ENCODE measurements at regions not wholly inside any gene's neighbourhood (a gene's known extent, or its start where the extent isn't known, plus 50 kb on each side); places are given as distances from the start of the nearest gene placed in this dataset.

DNA sequence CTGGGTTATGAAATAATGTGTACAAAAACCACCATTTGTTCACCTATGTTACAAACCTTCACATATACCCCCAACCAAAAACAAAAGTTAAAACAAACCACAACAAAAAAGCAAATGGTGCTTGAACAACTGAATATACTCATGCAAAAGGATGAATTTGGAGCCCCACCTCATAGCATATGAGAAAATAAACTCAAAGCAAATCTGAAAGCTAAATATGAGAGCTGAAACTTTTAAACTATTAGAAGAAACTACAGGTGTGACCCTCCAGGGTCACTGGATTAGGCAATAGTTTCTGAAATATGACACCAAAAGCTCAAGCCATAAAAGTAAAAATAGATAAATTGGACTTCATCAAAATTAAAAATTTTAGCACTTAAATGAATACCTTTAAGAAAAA, 215.5 kb upstream of the CHRM3 start:
- H3K36me3 ChIP-seq (ENCODE audit: control insufficient read depth, insufficient read depth, low read length), result no peaks in the 10 kb centered on the region
- no peaks in the 10 kb centered on the region for H3K27me3 ChIP-seq (ENCODE audit: control insufficient read depth, insufficient read depth, low read length)
- H3K27ac ChIP-seq (ENCODE audit: low read depth, low read length), result no peak overlapping the region
- H3K4me3 ChIP-seq (ENCODE audit: low read depth, low read length), result no peak overlapping the region
- peaks cover 5% of the 10 kb centered on the region; the same call in 1 of the 2 replicates for H3K9me3 ChIP-seq (ENCODE audit: control insufficient read depth, insufficient read depth, low read depth, low read length)
- no peaks in the 10 kb centered on the region for H3K4me1 ChIP-seq (ENCODE audit: control insufficient read depth, insufficient read depth, low read length)
- H3K9ac ChIP-seq (ENCODE audit: low read length), result no peak overlapping the region

DNA sequence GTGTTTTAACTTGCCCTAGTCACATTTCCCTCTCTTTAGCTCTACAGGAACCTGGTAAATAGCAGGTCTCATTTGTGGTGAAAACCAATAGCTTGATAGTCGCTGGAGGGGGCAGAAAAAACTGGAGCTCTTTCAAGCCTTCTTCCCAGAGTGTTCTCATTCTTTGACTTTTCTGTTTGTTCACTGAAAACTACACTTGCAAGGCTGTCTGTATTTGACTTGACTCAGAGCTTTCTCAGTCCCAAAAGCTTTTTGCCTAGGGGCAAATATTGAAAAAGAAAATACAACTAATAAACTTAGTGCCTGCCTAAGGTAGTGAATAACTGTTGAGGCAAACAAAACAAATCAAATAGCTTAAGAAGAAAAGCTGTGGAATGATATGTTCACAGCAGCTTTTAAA, 217.1 kb upstream of the CHRM3 start:
- H3K4me3 ChIP-seq (ENCODE audit: low read depth, low read length), result no peak overlapping the region
- H3K4me1 ChIP-seq (ENCODE audit: control insufficient read depth, insufficient read depth, low read length), result no peaks in the 10 kb centered on the region
- no peak overlapping the region for H3K9ac ChIP-seq (ENCODE audit: low read length)
- H3K36me3 ChIP-seq (ENCODE audit: control insufficient read depth, insufficient read depth, low read length), result no peaks in the 10 kb centered on the region
- no peak overlapping the region for H3K27ac ChIP-seq (ENCODE audit: low read depth, low read length)
- peaks cover 5% of the 10 kb centered on the region; the same call in 1 of the 2 replicates for H3K9me3 ChIP-seq (ENCODE audit: control insufficient read depth, insufficient read depth, low read depth, low read length)
- no peaks in the 10 kb centered on the region for H3K27me3 ChIP-seq (ENCODE audit: control insufficient read depth, insufficient read depth, low read length)

DNA sequence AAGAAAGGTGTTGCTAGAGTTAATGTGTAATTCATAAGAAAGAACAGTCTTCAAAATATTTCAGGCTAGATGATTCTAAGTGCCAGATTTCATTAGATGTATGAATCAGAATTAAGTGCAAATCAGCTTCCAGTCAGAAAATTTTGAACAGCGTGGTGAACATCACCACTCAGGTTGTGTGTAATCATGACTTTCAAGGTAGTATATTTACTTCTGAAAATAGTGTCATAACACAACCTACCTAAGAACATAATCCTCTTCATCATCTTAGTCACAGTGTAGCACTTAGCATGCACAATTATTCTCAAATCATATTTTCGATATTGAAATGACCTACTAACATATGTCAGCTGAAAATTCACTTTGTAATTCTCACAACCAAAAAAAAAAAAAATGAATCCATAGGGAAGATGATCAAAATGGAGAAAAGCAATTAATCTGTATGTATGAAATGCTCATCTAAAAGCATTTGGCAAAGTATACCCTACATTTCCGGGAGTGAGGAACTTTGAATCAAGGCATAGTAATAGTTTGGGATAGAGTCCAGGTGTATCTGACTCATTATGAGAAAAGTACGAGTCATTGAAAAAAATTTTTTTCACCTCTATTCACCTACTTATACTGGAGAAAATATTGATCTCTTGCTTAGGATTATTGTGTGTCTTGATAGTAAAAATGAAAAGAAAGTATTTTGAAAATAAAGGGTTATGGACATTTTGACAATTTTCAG, 221.8 kb upstream of the CHRM3 start:
- Histone ChIP-seq H3K9me3 (ENCODE audit: control insufficient read depth, insufficient read depth, low read depth, low read length) (peaks cover 5% of the 10 kb centered on the region; the same call in 1 of the 2 replicates), H3K4me1 (ENCODE audit: control insufficient read depth, insufficient read depth, low read length) (no peaks in the 10 kb centered on the region), H3K9ac (ENCODE audit: low read length) (no peak overlapping the region), H3K4me3 (ENCODE audit: low read depth, low read length) (no peak overlapping the region), H3K27ac (ENCODE audit: low read depth, low read length) (no peak overlapping the region), H3K27me3 (ENCODE audit: control insufficient read depth, insufficient read depth, low read length) (no peaks in the 10 kb centered on the region), H3K36me3 (ENCODE audit: control insufficient read depth, insufficient read depth, low read length) (no peaks in the 10 kb centered on the region)

DNA sequence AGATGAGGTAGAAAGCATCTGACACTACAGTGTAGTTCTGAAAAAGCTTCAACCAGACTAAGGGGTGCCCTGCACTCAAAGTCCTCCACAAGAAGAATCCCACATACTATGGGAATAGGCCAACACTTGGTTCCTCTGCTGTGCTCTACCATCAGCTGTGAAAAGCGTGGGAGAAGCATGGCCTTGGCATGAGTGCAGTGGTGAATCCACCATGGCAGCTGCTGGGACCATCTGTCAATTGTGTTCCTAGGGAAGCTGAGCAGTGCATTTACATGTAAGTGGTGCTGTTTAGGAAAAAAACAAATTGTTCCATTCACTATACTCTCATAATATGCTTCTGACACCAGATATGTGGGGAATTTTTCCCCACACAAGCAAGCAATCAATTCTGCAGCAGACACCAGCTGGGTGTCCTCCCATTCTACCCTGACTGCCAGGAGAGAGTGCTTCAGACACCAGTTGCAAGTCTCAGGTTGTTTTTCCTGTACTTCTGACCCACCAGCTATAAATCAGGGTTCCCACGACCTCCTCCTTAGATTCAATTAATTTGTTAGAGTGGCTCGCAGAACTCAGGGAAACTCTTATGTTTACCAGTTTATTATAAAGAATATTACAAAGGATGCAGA, 230.8 kb upstream of the CHRM3 start:
- H3K9me3 ChIP-seq (ENCODE audit: control insufficient read depth, insufficient read depth, low read depth, low read length), result no peaks in the 10 kb centered on the region
- H3K4me1 ChIP-seq (ENCODE audit: control insufficient read depth, insufficient read depth, low read length), result no peaks in the 10 kb centered on the region
- no peaks in the 10 kb centered on the region for H3K36me3 ChIP-seq (ENCODE audit: control insufficient read depth, insufficient read depth, low read length)
- H3K4me3 ChIP-seq (ENCODE audit: low read depth, low read length), result no peak overlapping the region
- H3K9ac ChIP-seq (ENCODE audit: low read length), result no peak overlapping the region
- H3K27ac ChIP-seq (ENCODE audit: low read depth, low read length), result no peak overlapping the region
- H3K27me3 ChIP-seq (ENCODE audit: control insufficient read depth, insufficient read depth, low read length), result no peaks in the 10 kb centered on the region

DNA sequence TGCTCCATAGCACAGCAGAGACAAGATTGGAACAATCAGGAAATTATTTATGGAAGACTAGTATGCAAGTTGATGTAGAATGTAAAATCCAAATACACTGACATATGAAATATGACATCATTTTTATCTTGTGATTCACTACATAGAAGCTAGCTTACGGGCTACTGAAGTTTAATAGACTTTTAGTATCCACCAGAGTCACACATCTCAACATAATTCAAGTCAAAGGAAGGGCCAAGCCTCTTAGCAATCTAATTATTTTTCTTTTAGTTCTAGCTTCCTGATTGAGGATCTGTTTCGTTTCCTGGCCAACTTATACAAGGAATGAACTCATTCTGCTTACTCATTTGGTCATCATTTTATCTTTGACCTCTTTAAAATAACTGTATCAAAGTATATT, 234.4 kb upstream of the CHRM3 start:
- H3K4me1 ChIP-seq (ENCODE audit: control insufficient read depth, insufficient read depth, low read length), result peaks cover 4% of the 10 kb centered on the region
- no peak overlapping the region for H3K27ac ChIP-seq (ENCODE audit: low read depth, low read length)
- H3K36me3 ChIP-seq (ENCODE audit: control insufficient read depth, insufficient read depth, low read length), result no peaks in the 10 kb centered on the region
- no peak overlapping the region for H3K4me3 ChIP-seq (ENCODE audit: low read depth, low read length)
- no peak overlapping the region for H3K9ac ChIP-seq (ENCODE audit: low read length)
- no peaks in the 10 kb centered on the region for H3K9me3 ChIP-seq (ENCODE audit: control insufficient read depth, insufficient read depth, low read depth, low read length)
- H3K27me3 ChIP-seq (ENCODE audit: control insufficient read depth, insufficient read depth, low read length), result no peaks in the 10 kb centered on the region

DNA sequence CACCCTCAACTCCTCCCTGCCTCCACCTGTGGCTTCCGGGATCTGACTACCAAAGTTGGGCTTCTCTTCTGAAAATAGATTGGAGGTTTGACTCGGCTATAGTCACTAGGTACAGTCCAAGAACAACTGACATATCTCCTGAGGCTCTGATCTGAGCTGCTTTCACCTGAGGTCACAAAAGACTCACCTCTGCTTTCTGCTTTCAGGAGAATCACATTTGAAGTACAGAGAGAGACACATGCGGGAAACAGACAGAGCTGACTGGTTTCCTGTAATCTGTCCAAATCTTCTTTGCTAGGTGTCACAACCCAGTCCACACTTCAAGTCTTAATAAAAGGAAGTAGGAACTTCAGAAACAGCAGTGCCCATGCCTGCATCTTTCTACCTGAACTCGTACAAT, 245.4 kb upstream of the CHRM3 start:
- no peaks in the 10 kb centered on the region; the same call in 1 of the 2 replicates for H3K4me1 ChIP-seq (ENCODE audit: control insufficient read depth, insufficient read depth, low read length)
- peaks cover 5% of the 10 kb centered on the region for H3K9me3 ChIP-seq (ENCODE audit: control insufficient read depth, insufficient read depth, low read depth, low read length)
- no peaks in the 10 kb centered on the region for H3K36me3 ChIP-seq (ENCODE audit: control insufficient read depth, insufficient read depth, low read length)
- no peak overlapping the region for H3K4me3 ChIP-seq (ENCODE audit: low read depth, low read length)
- no peaks in the 10 kb centered on the region for H3K27me3 ChIP-seq (ENCODE audit: control insufficient read depth, insufficient read depth, low read length)
- no peak overlapping the region for H3K27ac ChIP-seq (ENCODE audit: low read depth, low read length)
- H3K9ac ChIP-seq (ENCODE audit: low read length), result no peak overlapping the region

DNA sequence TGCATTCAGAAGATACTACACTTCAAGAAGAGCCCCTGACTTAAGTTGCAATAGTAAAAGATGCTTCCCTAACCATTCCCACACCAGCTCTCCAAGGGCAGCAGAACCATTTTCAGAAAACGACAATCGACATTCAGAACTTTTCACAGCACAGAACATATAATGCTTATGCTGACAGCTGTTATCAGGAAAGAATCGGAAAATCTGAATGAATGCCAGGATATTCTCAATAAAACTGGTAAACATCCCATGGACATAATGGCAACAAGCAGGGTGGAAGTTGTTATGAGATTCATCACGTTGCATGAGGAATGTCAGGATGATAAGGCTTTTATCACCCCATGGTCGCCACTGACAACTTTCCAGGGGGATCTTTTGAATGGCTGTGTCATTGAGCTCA, 246.6 kb upstream of the CHRM3 start:
- Histone ChIP-seq H3K9me3 (ENCODE audit: control insufficient read depth, insufficient read depth, low read depth, low read length) (peaks cover 9% of the 10 kb centered on the region), H3K36me3 (ENCODE audit: control insufficient read depth, insufficient read depth, low read length) (no peaks in the 10 kb centered on the region), H3K4me1 (ENCODE audit: control insufficient read depth, insufficient read depth, low read length) (no peaks in the 10 kb centered on the region; the same call in 1 of the 2 replicates), H3K9ac (ENCODE audit: low read length) (no peak overlapping the region), H3K4me3 (ENCODE audit: low read depth, low read length) (no peak overlapping the region), H3K27me3 (ENCODE audit: control insufficient read depth, insufficient read depth, low read length) (no peaks in the 10 kb centered on the region), H3K27ac (ENCODE audit: low read depth, low read length) (no peak overlapping the region)

DNA sequence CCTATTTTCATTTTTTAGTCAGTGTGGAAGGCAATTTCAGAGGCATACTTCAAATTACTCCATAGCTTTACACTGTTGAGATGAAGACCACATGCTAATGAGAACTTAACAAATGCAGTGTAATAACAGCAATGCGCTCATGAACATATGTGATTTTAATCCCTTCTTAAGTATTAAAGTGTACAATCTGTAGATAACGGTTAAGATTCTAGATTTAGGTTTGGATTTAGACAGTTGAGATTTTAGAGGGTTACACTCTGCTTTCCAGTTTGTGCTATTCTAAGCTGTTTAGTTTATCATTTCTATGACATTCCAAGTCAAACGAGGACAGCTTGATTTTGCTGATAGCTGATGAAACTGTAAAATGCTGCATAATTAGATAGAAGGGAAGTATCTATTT, 257.8 kb upstream of the CHRM3 start:
- H3K9me3 ChIP-seq (ENCODE audit: control insufficient read depth, insufficient read depth, low read depth, low read length), result no peaks in the 10 kb centered on the region
- no peak overlapping the region for H3K9ac ChIP-seq (ENCODE audit: low read length)
- H3K36me3 ChIP-seq (ENCODE audit: control insufficient read depth, insufficient read depth, low read length), result no peaks in the 10 kb centered on the region
- peaks cover 27% of the 10 kb centered on the region for H3K4me1 ChIP-seq (ENCODE audit: control insufficient read depth, insufficient read depth, low read length)
- H3K4me3 ChIP-seq (ENCODE audit: low read depth, low read length), result no peak overlapping the region
- H3K27ac ChIP-seq (ENCODE audit: low read depth, low read length), result no peak overlapping the region
- H3K27me3 ChIP-seq (ENCODE audit: control insufficient read depth, insufficient read depth, low read length), result no peaks in the 10 kb centered on the region

DNA sequence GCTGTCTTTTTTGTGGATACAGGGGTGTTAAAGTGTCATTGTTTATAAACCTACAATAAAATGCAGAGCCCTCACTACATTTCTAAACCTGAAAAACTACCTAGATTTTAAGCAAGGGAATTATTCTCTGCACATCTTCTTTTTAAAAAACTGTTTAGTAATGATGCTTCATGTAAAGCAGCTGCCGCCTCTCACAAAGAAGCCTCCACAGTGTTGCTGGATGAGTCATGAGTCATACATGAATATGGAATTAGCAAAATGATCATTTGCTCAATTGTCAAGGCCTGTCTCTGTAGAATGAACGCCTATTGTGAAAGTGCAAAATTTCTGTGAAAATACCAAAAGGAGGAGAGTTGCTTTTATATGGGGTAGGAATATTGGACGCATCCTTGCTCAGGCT, 259.5 kb upstream of the CHRM3 start:
- H3K27ac ChIP-seq (ENCODE audit: low read depth, low read length), result no peak overlapping the region
- no peaks in the 10 kb centered on the region for H3K27me3 ChIP-seq (ENCODE audit: control insufficient read depth, insufficient read depth, low read length)
- no peaks in the 10 kb centered on the region for H3K9me3 ChIP-seq (ENCODE audit: control insufficient read depth, insufficient read depth, low read depth, low read length)
- H3K4me3 ChIP-seq (ENCODE audit: low read depth, low read length), result no peak overlapping the region
- H3K36me3 ChIP-seq (ENCODE audit: control insufficient read depth, insufficient read depth, low read length), result no peaks in the 10 kb centered on the region
- no peak overlapping the region for H3K9ac ChIP-seq (ENCODE audit: low read length)
- peaks cover 32% of the 10 kb centered on the region for H3K4me1 ChIP-seq (ENCODE audit: control insufficient read depth, insufficient read depth, low read length)

DNA sequence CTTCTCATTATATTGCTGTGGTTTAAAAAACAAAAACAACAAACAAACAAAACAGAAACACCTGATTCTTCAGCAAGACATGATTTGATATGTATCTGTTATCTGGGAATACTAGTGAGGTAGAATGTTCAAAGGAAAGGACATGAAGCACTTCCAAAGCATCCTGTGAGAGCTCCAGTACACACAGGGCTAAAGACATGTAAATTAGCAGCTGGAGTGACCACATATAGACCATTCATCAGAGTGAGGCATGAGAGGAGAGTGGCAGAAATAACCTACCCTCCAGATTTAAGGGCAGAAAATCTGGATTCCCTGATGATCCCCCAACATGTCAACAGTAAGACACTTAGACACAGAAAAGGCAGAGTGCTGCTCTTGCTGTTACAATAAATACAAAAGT, 260.5 kb upstream of the CHRM3 start:
- Histone ChIP-seq H3K9me3 (ENCODE audit: control insufficient read depth, insufficient read depth, low read depth, low read length) (no peaks in the 10 kb centered on the region), H3K9ac (ENCODE audit: low read length) (no peak overlapping the region), H3K36me3 (ENCODE audit: control insufficient read depth, insufficient read depth, low read length) (no peaks in the 10 kb centered on the region), H3K4me3 (ENCODE audit: low read depth, low read length) (no peak overlapping the region), H3K4me1 (ENCODE audit: control insufficient read depth, insufficient read depth, low read length) (peaks cover 32% of the 10 kb centered on the region), H3K27ac (ENCODE audit: low read depth, low read length) (no peak overlapping the region), H3K27me3 (ENCODE audit: control insufficient read depth, insufficient read depth, low read length) (no peaks in the 10 kb centered on the region)

DNA sequence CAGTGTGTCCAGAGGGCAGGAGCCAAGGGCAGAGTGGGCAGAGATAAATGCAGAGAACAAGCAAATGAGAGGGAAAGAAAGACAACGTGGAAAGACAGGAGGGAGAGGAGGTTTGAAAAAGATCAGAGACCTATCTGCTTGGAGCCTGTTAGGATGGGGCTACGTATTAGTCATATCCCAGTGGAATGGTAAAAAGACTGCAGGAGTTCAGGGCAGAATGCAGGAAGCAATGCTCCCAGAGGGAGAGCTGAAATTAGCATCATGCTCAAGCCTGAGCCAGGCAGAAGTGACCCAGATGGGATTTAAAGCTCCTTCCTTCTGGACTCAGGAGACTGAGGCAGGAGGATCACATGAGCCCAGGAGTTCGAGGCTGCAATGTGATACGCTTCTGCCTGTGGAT, 261.3 kb upstream of the CHRM3 start:
- H3K4me1 ChIP-seq (ENCODE audit: control insufficient read depth, insufficient read depth, low read length), result peaks cover 32% of the 10 kb centered on the region
- H3K27me3 ChIP-seq (ENCODE audit: control insufficient read depth, insufficient read depth, low read length), result no peaks in the 10 kb centered on the region
- H3K27ac ChIP-seq (ENCODE audit: low read depth, low read length), result no peak overlapping the region

More for the DNA sequence above, 261.3 kb upstream of the CHRM3 start:
- H3K36me3 ChIP-seq (ENCODE audit: control insufficient read depth, insufficient read depth, low read length), result no peaks in the 10 kb centered on the region
- no peak overlapping the region for H3K9ac ChIP-seq (ENCODE audit: low read length)
- no peak overlapping the region for H3K4me3 ChIP-seq (ENCODE audit: low read depth, low read length)
- H3K9me3 ChIP-seq (ENCODE audit: control insufficient read depth, insufficient read depth, low read depth, low read length), result no peaks in the 10 kb centered on the region

Data from HUES6 (cell line).